Neural progenitor cell (in vitro differentiated cells): ENCODE measurements at regions not wholly inside any gene's neighbourhood (a gene's known extent, or its start where the extent isn't known, plus 50 kb on each side); places are given as distances from the start of the nearest gene placed in this dataset.
A peak's percentile ranks its signal among the peaks of the same experiment; 100 is the strongest.

ENCODE experiments used
- DNase-seq: peaks from one replicate; pipeline ENCODE4 v3.0.0-alpha.2; 2016; ENCODE audit warnings: low spot score
- H2AFZ ChIP-seq: fragments of 200-600 bp; sonication (generic); replicated peaks from 2 replicates; pipeline ENCODE4 v1.6.1; 2016; ENCODE audit warnings: antibody characterized with exemption
- H3F3A ChIP-seq: fragments of 200-600 bp; sonication (generic); 2 replicates; pipeline ENCODE4 v1.6.1; 2016; ENCODE audit warnings: antibody characterized with exemption, low read depth
- H3K27ac ChIP-seq: fragments of 200-600 bp; sonication (generic); 2 replicates; pipeline ENCODE4 v1.5.1; 2016; ENCODE audit warnings: mild to moderate bottlenecking
- H3K27me3 ChIP-seq: fragments of 200-600 bp; sonication (generic); 2 replicates; pipeline ENCODE4 v1.6.1; 2016; ENCODE audit warnings: mild to moderate bottlenecking, moderate library complexity
- H3K36me3 ChIP-seq: fragments of 200-600 bp; sonication (generic); 2 replicates; pipeline ENCODE4 v1.5.1; 2016
- H3K4me1 ChIP-seq: fragments of 200-600 bp; sonication (generic); 2 replicates; pipeline ENCODE4 v1.6.1; 2016; ENCODE audit warnings: mixed run types
- H3K4me2 ChIP-seq: fragments of 200-600 bp; sonication (generic); 2 replicates; pipeline ENCODE4 v1.6.1; 2016
- H3K4me3 ChIP-seq: fragments of 200-600 bp; sonication (generic); 2 replicates; pipeline ENCODE4 v1.5.1; 2016
- H3K79me2 ChIP-seq: fragments of 200-600 bp; sonication (generic); 2 replicates; pipeline ENCODE4 v1.6.1; 2016; ENCODE audit warnings: low read depth
- H3K9ac ChIP-seq: fragments of 200-600 bp; sonication (generic); 2 replicates; pipeline ENCODE4 v1.6.1; 2016
- H3K9me3 ChIP-seq: fragments of 200-600 bp; sonication (generic); 2 replicates; pipeline ENCODE4 v1.5.1; 2016; ENCODE audit warnings: low read depth
- H4K20me1 ChIP-seq: fragments of 200-600 bp; sonication (generic); 2 replicates; pipeline ENCODE4 v1.6.1; 2016; ENCODE audit warnings: low read depth
- H3K27ac Mint-ChIP-seq: 3 replicates; pipeline ENCODE4 v1.8.0; 2021; ENCODE audit warnings: mixed read lengths
- H3K27me3 Mint-ChIP-seq: 2 replicates; pipeline ENCODE4 v1.8.0; 2022; ENCODE audit warnings: low read depth, mild to moderate bottlenecking, inconsistent platforms, moderate library complexity, mixed read lengths; ENCODE audit not compliant: insufficient read depth
- H3K36me3 Mint-ChIP-seq: 3 replicates; pipeline ENCODE4 v1.8.0; 2021; ENCODE audit warnings: mixed read lengths
- H3K4me1 Mint-ChIP-seq: 3 replicates; pipeline ENCODE4 v1.8.0; 2021; ENCODE audit warnings: mixed read lengths
- H3K4me3 Mint-ChIP-seq: 3 replicates; pipeline ENCODE4 v1.8.0; 2021; ENCODE audit warnings: mild to moderate bottlenecking, moderate library complexity, mixed read lengths
- H3K9me3 Mint-ChIP-seq: 3 replicates; pipeline ENCODE4 v1.8.0; 2020; ENCODE audit warnings: mixed read lengths
- CTCF ChIP-seq: fragments of 200-600 bp; sonication (generic); IDR thresholded peaks from 2 replicates; pipeline ENCODE4 v1.5.1; 2017; ENCODE audit warnings: antibody characterized with exemption, mild to moderate bottlenecking
- EZH2 ChIP-seq: fragments of 200-600 bp; sonication (generic); IDR thresholded peaks from 2 replicates; pipeline ENCODE4 v1.6.1; 2017; ENCODE audit warnings: antibody characterized with exemption, mild to moderate bottlenecking, moderate library complexity
- EZH2phosphoT487 ChIP-seq: fragments of 200-600 bp; sonication (generic); IDR thresholded peaks from 2 replicates; pipeline ENCODE4 v1.6.1; 2017; ENCODE audit warnings: antibody characterized with exemption

GRCh38 chr2:142280831-142281230, 150.0 kb upstream of the LRP1B start:
- no peak overlapping the region for H3K9ac ChIP-seq
- Mint-ChIP-seq H3K36me3 (no peaks in the 10 kb centered on the region), H3K4me1 (peaks cover 17% of the 10 kb centered on the region), H3K27me3 (no peaks in the 10 kb centered on the region), H3K4me3 (no peak overlapping the region), H3K27ac (no peak overlapping the region), H3K9me3 (no peaks in the 10 kb centered on the region)
- H3K4me1 ChIP-seq: peaks cover 27% of the 10 kb centered on the region
- H3K9me3 ChIP-seq: no peaks in the 10 kb centered on the region
- TF ChIP-seq EZH2phosphoT487 (no peak), CTCF (no peak), EZH2 (no peak)
- H3K27me3 ChIP-seq: no peaks in the 10 kb centered on the region
- no peak overlapping the region for H2AFZ ChIP-seq
- DNase-seq: peak; percentile 39
- no peak overlapping the region for H3K4me3 ChIP-seq
- no peaks in the 10 kb centered on the region for H3F3A ChIP-seq
- H3K79me2 ChIP-seq: no peaks in the 10 kb centered on the region
- H3K4me2 ChIP-seq: no peak overlapping the region
- H4K20me1 ChIP-seq: no peaks in the 10 kb centered on the region
- no peaks in the 10 kb centered on the region for H3K36me3 ChIP-seq
- H3K27ac ChIP-seq: no peak overlapping the region

GRCh38 chr2:142270990-142271389, 140.2 kb upstream of the LRP1B start:
- H3K9me3 Mint-ChIP-seq: peaks cover 2% of the 10 kb centered on the region
- Histone ChIP-seq H2AFZ (no peak overlapping the region), H3K4me2 (no peak overlapping the region), H3K4me3 (no peak overlapping the region), H4K20me1 (no peaks in the 10 kb centered on the region), H3K36me3 (no peaks in the 10 kb centered on the region), H3K27ac (no peak overlapping the region), H3K79me2 (no peaks in the 10 kb centered on the region), H3K9me3 (no peaks in the 10 kb centered on the region), H3K27me3 (no peaks in the 10 kb centered on the region), H3K9ac (no peak overlapping the region), H3F3A (no peaks in the 10 kb centered on the region), H3K4me1 (no peaks in the 10 kb centered on the region)
- H3K27me3 Mint-ChIP-seq: peaks cover 2% of the 10 kb centered on the region
- H3K27ac Mint-ChIP-seq: no peak overlapping the region
- no peaks in the 10 kb centered on the region for H3K36me3 Mint-ChIP-seq
- TF ChIP-seq EZH2 (no peak), CTCF (no peak), EZH2phosphoT487 (no peak)
- no peaks in the 10 kb centered on the region for H3K4me1 Mint-ChIP-seq
- DNase-seq: no peak
- H3K4me3 Mint-ChIP-seq: no peak overlapping the region

GRCh38 chr2:142270291-142270690, 139.5 kb upstream of the LRP1B start:
- Mint-ChIP-seq H3K4me3 (no peak overlapping the region), H3K27me3 (peaks cover 2% of the 10 kb centered on the region)

More at GRCh38 chr2:142270291-142270690, 139.5 kb upstream of the LRP1B start:
- H3K4me1 Mint-ChIP-seq: no peaks in the 10 kb centered on the region
- H3K4me3 ChIP-seq: no peak overlapping the region
- no peaks in the 10 kb centered on the region for H3K9me3 ChIP-seq
- no peak overlapping the region for H3K4me2 ChIP-seq
- no peak overlapping the region for H3K9ac ChIP-seq
- no peak overlapping the region for H3K27ac Mint-ChIP-seq
- no peak overlapping the region for H3K27ac ChIP-seq
- no peaks in the 10 kb centered on the region for H3K9me3 Mint-ChIP-seq
- TF ChIP-seq EZH2: no peak
- TF ChIP-seq CTCF: no peak
- no peak for TF ChIP-seq EZH2phosphoT487
- H3F3A ChIP-seq: no peaks in the 10 kb centered on the region
- no peaks in the 10 kb centered on the region for H3K27me3 ChIP-seq
- no peak for DNase-seq
- H4K20me1 ChIP-seq: no peaks in the 10 kb centered on the region
- H3K36me3 Mint-ChIP-seq: no peaks in the 10 kb centered on the region
- H3K79me2 ChIP-seq: no peaks in the 10 kb centered on the region
- no peak overlapping the region for H2AFZ ChIP-seq
- H3K4me1 ChIP-seq: no peaks in the 10 kb centered on the region
- H3K36me3 ChIP-seq: no peaks in the 10 kb centered on the region
